Fibroblast of lung (primary cell): ENCODE measurements at regions not wholly inside any gene's neighbourhood (a gene's known extent, or its start where the extent isn't known, plus 50 kb on each side); places are given as distances from the start of the nearest gene placed in this dataset.

ENCODE experiments used
- DNase-seq, 2 donors: peaks; one replicate each; pipeline versions ENCODE4 v3.0.0 to v3.0.0-alpha.2; 2010; ENCODE audit warnings: low read depth in 2 of 2
- H2AFZ ChIP-seq: 2 replicates; pipeline ENCODE4 v1.5.1; 2012; ENCODE audit warnings: low read length, control low read depth, inconsistent platforms
- H3K27ac ChIP-seq: 2 replicates; pipeline ENCODE4 v1.5.1; 2011; ENCODE audit warnings: low read length, control low read depth; ENCODE audit not compliant: insufficient read depth
- H3K27me3 ChIP-seq: 2 replicates; pipeline ENCODE4 v1.5.1; 2011; ENCODE audit warnings: mild to moderate bottlenecking, low read length; ENCODE audit not compliant: control insufficient read depth, insufficient read depth
- H3K36me3 ChIP-seq: 2 replicates; pipeline ENCODE4 v1.5.1; 2011; ENCODE audit warnings: low read length; ENCODE audit not compliant: control insufficient read depth, insufficient read depth
- H3K4me1 ChIP-seq: 2 replicates; pipeline ENCODE4 v1.5.1; 2011; ENCODE audit warnings: low read length; ENCODE audit not compliant: control insufficient read depth, insufficient read depth; ENCODE audit errors: extremely low read depth
- H3K4me2 ChIP-seq: 2 replicates; pipeline ENCODE4 v1.5.1; 2011; ENCODE audit warnings: low read length, control low read depth; ENCODE audit not compliant: insufficient read depth; ENCODE audit errors: extremely low read depth
- H3K4me3 ChIP-seq, 4 experiments: fragments of 200-600 bp in 1 of 4; sonication (generic) in 1 of 4; replicated peaks in 1 of 4; 2 replicates each; pipeline ENCODE4 v1.5.1; 2011 to 2016; ENCODE audit warnings: low read length in 4 of 4, low read depth in 3 of 4, mild to moderate bottlenecking in 3 of 4, control low read depth in 2 of 4, inconsistent platforms in 1 of 4, mixed read lengths in 1 of 4; ENCODE audit not compliant: insufficient read depth in 1 of 4; ENCODE audit errors: control extremely low read depth in 1 of 4
- H3K79me2 ChIP-seq: 2 replicates; pipeline ENCODE4 v1.5.1; 2012; ENCODE audit warnings: mild to moderate bottlenecking, low read length, inconsistent platforms; ENCODE audit not compliant: control insufficient read depth, insufficient read depth
- H3K9ac ChIP-seq: 2 replicates; pipeline ENCODE4 v1.5.1; 2011; ENCODE audit warnings: mild to moderate bottlenecking, low read length, control low read depth; ENCODE audit not compliant: insufficient read depth
- H3K9me3 ChIP-seq: 2 replicates; pipeline ENCODE4 v1.5.1; 2012; ENCODE audit warnings: low read depth, low read length; ENCODE audit not compliant: control insufficient read depth, insufficient read depth
- H4K20me1 ChIP-seq: 2 replicates; pipeline ENCODE4 v1.5.1; 2011; ENCODE audit warnings: low read length; ENCODE audit not compliant: control insufficient read depth, insufficient read depth; ENCODE audit errors: extremely low read depth
- CTCF ChIP-seq, 2 donors: IDR thresholded peaks in 1 of 2; conservative IDR thresholded peaks in 1 of 2; 1 replicate in 1 of 2; 2 replicates in 1 of 2; pipeline ENCODE4 v1.5.1; 2011 to 2012; ENCODE audit warnings: low read length in 2 of 2, control low read depth in 1 of 2, inconsistent platforms in 1 of 2, low read depth in 1 of 2, mild to moderate bottlenecking in 1 of 2
- EZH2 ChIP-seq: IDR thresholded peaks from 2 replicates; pipeline ENCODE4 v1.5.1; 2012; ENCODE audit warnings: low read length, control low read depth, mild to moderate bottlenecking; ENCODE audit errors: missing control alignments

- no peak overlapping the region for H3K9ac ChIP-seq
- no peaks in the 10 kb centered on the region for H3K27me3 ChIP-seq
- no peak for DNase-seq
- H3K36me3 ChIP-seq = no peaks in the 10 kb centered on the region
- H3K9me3 ChIP-seq = no peaks in the 10 kb centered on the region
- H3K4me1 ChIP-seq = peaks cover 22% of the 10 kb centered on the region
- TF ChIP-seq EZH2 = no peak
- no peak for TF ChIP-seq CTCF (conservative IDR thresholded peaks at IDR 0.05 in 1 of 2, IDR thresholded peaks at IDR 0.05 in 1 of 2; ENCODE audit: low read depth in 1 of 2, low read length in 2 of 2)
- H2AFZ ChIP-seq = no peak overlapping the region
- peaks cover 4% of the 10 kb centered on the region for H3K79me2 ChIP-seq
- H3K27ac ChIP-seq = no peak overlapping the region
- no peaks in the 10 kb centered on the region for H4K20me1 ChIP-seq
- H3K4me3 ChIP-seq = no peak overlapping the region
- H3K4me2 ChIP-seq = no peak overlapping the region
Measured at GRCh38 chr1:198889749-198890148, 250.9 kb downstream of the PTPRC start.

- peaks cover 4% of the 10 kb centered on the region for H3K79me2 ChIP-seq
- H2AFZ ChIP-seq = no peak overlapping the region
- no peaks in the 10 kb centered on the region for H3K36me3 ChIP-seq
- H3K4me2 ChIP-seq = no peak overlapping the region
- H4K20me1 ChIP-seq = no peaks in the 10 kb centered on the region
- H3K4me1 ChIP-seq = peaks cover 22% of the 10 kb centered on the region
- H3K4me3 ChIP-seq = no peak overlapping the region
- H3K9ac ChIP-seq = no peak overlapping the region
- no peaks in the 10 kb centered on the region for H3K9me3 ChIP-seq
- peak; percentile 64 to 69 for DNase-seq
- no peak overlapping the region for H3K27ac ChIP-seq
- H3K27me3 ChIP-seq = no peaks in the 10 kb centered on the region
- TF ChIP-seq CTCF (conservative IDR thresholded peaks at IDR 0.05 in 1 of 2, IDR thresholded peaks at IDR 0.05 in 1 of 2; ENCODE audit: low read depth in 1 of 2, low read length in 2 of 2) (no peak), EZH2 (no peak)
Measured at GRCh38 chr1:198890214-198890930, 251.5 kb downstream of the PTPRC start.

GRCh38 chr1:198892065-198892464 lies 253.2 kb downstream of the PTPRC start:
- DNase-seq = peak; percentile 77 to 82
- H3K4me2 ChIP-seq = no peak overlapping the region
- no peaks in the 10 kb centered on the region for H3K27me3 ChIP-seq
- no peaks in the 10 kb centered on the region for H4K20me1 ChIP-seq
- peaks cover 2% of the 10 kb centered on the region for H3K79me2 ChIP-seq
- no peak for TF ChIP-seq EZH2
- H3K4me1 ChIP-seq = peaks cover 22% of the 10 kb centered on the region
- H3K9me3 ChIP-seq = no peaks in the 10 kb centered on the region
- H3K36me3 ChIP-seq = no peaks in the 10 kb centered on the region
- H3K27ac ChIP-seq = no peak overlapping the region
- H3K9ac ChIP-seq = no peak overlapping the region
- H3K4me3 ChIP-seq = no peak overlapping the region
- no peak overlapping the region for H2AFZ ChIP-seq
